ENCODE measurements at regions not wholly inside any gene's neighbourhood (a gene's known extent, or its start where the extent isn't known, plus 50 kb on each side); places are given as distances from the start of the nearest gene placed in this dataset.

DNA sequence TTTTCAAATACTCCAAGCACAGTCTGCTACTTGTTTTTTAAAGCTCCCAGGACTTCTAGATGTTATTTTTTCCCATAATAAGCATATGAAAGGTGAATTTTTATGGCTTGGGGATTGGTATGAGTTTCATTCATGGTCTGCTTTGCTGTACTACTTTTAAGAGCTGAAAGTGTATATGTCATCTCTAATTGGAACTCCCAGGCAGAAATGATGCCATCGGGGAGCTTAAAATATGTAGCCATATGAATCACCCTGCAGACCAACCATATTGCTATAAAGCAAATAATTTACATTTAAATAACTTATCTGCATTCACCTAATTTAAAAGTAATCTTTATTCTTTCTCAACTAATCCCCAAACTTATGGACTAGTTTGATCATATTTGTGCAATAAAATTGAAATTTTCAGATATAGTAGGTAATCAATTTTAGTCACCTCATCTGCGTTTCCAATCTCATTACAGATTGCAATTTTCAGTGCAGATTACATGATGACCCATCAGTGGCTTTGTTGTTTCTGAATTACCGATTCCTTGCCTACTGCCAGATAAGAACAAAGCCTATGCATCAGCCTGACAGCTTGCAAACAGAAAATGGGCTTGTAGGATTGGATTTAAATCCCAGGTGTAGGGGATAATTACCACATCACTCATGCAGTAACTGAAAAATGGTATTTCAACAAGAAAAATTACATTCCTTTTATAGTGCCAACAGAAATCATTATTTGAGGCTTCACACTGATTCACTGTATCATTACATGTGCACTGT, 689.4 kb downstream of the NOVA1 start:
- TF ChIP-seq, protein P1, sequence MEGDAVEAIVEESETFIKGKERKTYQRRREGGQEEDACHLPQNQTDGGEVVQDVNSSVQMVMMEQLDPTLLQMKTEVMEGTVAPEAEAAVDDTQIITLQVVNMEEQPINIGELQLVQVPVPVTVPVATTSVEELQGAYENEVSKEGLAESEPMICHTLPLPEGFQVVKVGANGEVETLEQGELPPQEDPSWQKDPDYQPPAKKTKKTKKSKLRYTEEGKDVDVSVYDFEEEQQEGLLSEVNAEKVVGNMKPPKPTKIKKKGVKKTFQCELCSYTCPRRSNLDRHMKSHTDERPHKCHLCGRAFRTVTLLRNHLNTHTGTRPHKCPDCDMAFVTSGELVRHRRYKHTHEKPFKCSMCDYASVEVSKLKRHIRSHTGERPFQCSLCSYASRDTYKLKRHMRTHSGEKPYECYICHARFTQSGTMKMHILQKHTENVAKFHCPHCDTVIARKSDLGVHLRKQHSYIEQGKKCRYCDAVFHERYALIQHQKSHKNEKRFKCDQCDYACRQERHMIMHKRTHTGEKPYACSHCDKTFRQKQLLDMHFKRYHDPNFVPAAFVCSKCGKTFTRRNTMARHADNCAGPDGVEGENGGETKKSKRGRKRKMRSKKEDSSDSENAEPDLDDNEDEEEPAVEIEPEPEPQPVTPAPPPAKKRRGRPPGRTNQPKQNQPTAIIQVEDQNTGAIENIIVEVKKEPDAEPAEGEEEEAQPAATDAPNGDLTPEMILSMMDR (IDR thresholded peaks at IDR 0.05; ENCODE audit: poor library complexity) = no peak
- no peak for TF ChIP-seq EZH2phosphoT487 (IDR thresholded peaks at IDR 0.05; ENCODE audit: low read depth, severe bottlenecking, unreplicated experiment)
- no peak for TF ChIP-seq EZH2 (IDR thresholded peaks at IDR 0.05; ENCODE audit: borderline replicate concordance)

Data from hepatocyte (in vitro differentiated cells).